HG03135 (cell line): ENCODE measurements at regions not wholly inside any gene's neighbourhood (a gene's known extent, or its start where the extent isn't known, plus 50 kb on each side); places are given as distances from the start of the nearest gene placed in this dataset.

Experiments
- ATAC-seq: cut with Tn5 transposase; IDR thresholded peaks from one replicate; pipeline ENCODE4 v1.9.1; 2021; ENCODE audit warnings: mild to moderate bottlenecking, moderate library complexity; ENCODE audit not compliant: unreplicated experiment

DNA sequence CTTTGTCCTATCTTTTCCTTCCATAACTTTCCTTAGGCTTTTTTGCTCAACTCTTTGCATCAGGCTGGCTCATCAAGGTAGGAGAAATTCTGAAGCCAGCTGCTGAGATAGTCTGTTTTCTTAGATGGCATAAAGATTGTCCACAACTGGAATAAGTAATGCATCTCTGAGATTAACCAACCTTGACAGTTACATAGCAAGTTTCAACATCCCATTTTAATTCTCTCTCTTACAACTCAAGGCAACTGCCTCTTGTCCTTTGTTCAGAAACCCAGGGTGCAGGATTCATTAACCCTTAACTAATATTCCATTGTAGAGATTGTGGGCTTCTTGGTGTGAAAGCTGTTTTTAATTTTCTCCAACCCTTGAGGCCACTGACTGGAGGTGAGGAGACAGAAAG is 239.2 kb downstream of the LACC1 start:
- no peak for ATAC-seq

DNA sequence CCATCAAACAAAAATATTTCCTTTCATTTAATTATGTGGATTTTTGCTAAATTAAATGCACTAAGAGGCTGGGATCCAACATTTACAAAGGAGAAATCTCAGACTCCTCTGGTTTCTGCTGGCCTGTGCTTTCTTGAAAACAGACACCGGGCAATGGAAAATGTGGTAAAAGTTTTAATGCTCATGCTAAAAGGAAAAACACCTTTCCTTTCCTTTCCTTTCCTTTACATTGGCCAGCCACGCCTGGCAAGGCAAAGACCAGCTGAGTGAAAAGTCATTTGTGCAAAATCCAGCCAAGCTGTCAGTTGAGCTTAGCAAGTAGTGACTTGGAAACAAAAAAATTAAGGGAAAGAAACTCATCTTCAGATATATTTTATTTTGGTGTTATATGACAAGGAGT is 240.3 kb downstream of the LACC1 start:
- ATAC-seq = no peak

DNA sequence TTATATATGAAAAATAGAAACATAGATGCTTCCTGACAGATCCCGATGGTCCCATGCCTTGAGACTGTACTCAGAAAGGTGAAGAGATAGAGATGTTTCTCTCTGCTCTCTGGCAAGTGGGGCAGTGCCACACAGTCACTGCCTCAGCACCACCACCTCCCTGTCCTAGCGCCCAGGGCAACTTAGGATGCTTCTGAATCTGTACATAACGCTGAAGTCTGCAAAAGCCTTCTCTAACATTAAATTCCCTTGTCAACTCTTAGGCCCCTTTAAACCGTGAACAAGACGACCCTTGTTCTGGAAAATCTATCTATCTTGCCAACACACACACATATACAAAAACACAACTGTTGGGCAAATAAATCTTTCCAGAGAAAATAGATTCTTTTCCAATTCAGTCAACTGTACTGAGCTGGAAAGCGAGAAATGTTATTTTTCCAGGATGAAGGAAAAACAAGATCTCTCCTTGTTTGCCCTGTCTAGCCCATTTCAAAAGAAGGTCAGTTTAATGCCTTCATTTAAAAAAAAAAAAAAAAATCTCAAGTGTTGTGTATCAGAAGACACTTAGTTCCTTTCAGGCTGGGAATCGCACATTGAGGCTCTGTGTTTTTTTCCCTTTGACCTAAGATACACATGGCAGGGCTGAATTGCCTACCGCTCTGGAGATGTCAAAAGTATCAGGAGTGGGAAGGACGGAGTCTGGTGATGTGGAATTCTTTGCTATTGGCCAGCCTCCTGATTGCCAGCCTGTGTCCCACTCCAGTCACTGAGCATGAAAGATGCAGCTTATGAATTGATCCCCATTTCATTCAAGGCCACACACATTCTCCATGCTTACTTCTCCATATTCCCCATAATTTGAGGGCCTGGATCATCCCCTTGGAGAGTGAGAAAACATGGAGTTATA is 241.4 kb downstream of the LACC1 start:
- ATAC-seq = no peak

DNA sequence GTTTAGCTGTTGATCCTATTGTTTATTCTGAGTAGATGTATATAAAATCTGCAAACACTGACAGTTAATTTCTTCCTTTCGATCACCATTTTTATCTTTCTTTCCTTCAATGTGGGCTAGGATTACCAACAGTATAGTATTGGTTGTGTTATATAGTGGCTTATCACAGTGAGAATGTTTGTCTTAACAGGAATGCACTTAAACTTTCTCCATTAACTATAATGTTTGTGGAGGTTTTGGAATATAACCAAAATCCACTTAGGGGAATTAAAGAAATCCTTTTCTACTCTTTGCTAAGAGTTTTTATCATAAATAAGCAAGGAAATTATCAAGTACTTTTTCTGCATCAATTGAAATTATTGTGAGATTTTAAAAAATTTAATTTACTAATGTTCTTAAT is 244.6 kb downstream of the LACC1 start:
- ATAC-seq = no peak

DNA sequence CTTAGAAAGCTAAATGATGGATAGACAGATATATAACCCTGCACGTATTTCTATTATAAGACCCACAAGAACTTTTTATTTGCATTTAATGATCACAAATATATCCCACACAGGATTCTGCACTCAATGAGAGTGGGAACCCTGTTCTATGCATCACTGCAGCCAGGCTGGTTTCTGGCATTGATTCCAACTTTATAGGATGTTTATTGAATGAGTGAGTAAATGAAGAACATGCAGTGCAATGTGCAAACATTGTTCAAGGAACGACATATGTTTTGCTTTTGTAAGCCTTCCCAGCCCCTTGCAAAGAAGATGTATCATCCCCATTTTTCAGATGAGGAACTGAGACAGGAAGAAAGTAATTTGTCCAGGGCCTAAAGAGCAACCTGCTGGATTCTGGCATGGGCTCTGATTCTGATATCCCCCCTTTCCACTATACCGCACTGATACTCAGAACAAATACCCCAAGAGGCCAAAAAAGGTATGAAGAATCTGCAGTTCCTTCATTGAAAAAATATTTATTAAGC is 246.3 kb downstream of the LACC1 start:
- no peak for ATAC-seq

DNA sequence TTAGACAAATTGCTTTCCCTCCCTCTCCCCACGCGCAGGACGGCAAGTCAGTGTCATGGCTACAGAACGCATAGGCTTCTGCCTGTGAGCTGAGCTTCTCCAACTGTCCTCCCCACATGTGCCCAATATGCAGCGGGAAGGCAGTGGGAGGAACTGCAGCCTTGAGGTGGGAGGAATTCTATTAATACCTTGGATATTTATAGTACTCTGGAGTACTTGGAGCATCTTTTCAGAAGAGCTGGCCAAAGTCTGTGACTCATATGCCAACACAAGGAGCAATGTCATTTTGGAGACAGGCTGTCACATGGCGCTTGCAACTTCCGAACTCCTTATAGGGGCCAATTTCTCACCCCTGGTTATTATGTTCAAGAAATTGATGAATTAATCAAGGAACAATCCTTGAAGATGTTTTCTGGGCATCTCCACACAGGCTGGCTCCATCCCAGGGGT is 245.0 kb upstream of the SERP2 start:
- no peak for ATAC-seq

DNA sequence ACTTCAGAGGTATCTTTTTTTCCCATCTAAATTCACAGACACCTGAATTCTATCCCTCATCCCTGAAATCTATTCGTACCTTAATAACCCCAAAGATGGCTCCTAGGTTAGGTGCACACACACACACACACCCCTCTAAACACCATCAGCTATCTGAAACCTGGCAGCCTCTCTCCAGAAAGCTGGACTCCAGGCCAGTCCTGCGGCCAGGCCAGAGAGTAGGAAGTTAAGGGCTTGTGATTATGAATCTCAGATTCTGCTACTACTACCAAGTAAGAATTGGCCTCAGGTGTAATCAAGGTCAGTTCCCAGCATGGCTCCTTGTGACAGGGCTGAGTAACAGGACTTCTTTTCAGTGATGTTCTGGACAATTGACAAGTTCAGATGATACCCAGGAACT is 244.2 kb upstream of the SERP2 start:
- ATAC-seq = no peak

DNA sequence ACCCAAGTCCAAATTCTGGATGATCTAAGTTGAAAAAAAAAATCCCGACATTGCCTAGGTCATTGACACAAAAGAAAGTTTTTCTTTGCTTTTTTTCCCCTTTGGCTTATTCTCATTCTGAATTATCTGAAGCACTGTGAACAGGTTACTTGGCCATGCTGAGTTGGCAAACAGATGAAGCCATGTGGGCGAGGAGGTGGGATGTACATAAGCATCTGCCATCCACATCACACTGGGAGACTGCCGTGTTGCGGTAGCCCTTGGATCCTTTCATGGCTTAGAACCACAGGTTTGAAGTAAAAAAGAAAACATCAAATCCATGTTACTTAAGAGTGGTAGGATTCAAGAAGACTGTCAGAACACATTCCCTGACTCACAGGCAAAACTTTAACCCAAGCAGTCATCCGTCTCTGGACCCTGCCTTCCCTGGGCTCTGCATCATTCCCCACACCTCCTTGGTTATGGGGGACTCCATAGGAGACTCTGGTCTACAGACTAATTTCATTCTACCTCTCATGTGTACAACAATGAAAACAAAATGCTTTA is 242.5 kb upstream of the SERP2 start:
- no peak for ATAC-seq

DNA sequence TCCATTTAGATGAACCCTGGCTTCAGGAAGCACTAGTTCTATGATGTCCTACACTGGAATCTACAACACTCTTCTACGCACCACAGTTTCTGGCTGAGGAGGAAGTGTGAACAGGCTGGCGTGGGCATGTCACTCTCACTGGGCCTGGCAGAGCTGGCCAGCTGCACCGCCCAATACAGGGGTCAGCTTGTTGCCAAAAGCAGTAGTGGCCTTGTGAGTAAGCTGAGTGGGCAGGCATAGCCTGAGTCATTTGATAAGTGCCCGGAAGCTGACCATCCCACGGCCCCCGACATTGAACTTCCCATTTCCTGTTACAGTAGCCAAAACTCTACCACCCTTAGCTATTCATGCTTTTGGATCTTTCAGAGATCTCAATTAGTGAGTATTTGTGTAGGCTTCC is 240.9 kb upstream of the SERP2 start:
- no peak for ATAC-seq

DNA sequence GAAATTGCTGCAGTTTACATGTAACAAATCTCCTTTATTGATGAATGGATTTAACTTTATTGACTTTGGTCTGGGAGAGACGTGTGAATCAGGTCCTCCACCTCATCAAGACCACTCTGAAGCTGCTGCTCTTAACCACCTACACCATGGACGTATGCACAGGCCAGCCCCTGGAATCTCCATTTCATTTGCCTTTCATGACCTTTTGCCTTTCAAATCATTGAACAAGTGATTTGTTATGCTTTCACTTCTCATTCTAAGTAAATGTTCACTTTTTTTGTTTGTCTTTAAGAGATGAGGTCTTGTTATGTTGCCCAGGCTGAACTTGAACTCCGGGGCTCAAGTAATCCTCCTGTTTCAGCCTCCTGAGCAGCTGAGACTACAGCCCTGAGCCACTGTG is 240.0 kb upstream of the SERP2 start:
- no peak for ATAC-seq

DNA sequence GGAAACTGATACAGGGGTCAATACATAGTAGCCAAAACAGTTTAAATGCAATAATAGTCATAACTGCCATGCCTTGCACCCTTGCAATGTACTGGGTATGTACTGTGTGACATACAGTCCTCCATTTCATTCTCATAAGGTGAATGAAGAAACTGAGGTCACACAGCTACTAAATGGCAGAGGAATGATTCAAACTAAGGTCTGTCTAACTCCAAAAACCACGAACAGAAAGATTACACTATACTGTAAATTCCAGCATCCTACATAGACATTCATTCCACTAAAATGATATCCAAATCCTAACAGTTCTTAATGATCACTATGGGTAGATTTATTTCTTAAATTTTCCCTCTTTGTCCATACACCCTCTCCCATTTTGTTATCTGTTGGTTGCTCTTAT is 238.1 kb upstream of the SERP2 start:
- no peak for ATAC-seq

DNA sequence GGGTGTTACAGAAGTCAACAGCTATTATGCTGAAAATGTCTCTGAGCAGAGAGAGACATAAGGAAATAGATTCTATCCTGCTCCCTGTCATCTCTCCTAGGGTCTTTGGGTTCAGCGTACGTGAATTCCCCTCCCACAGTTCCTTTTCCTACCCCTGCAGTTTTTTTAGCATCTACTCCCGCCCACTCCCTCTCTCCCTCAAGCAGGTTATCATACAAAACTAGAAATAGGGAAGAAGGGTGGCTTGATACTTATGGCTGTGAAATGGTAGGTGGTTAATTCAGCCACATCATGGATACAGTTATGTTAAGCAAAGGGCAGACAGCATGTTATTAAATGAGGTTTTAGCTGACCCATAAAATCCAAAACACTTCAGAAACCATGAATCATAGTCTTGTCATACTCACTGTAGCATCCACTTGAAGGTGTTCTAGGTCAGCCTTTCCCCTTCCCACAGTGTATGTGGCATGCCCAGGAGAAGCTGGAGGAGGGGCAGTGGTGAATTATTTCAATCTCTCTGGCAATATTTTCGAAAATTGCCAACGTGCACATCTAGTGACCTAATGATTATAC is 236.8 kb upstream of the SERP2 start:
- no peak for ATAC-seq

DNA sequence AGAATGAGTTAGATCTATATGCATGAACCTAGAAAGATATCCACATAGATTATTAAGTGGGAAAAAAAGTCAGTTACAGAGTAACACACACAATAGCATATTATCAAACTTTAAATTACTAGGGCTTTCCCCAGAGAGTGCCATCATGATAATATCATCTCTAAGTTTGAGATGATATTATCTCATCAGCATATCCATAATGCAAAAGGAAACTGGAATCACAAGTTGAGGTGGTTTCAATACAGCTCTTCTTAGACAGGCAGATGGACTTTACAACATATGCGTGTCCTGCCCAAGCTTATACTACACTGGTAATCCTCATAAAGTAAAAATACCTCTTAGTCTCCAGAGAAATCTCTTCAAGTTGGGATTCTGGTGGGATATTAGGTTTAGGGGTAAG is 236.2 kb upstream of the SERP2 start:
- ATAC-seq = no peak

DNA sequence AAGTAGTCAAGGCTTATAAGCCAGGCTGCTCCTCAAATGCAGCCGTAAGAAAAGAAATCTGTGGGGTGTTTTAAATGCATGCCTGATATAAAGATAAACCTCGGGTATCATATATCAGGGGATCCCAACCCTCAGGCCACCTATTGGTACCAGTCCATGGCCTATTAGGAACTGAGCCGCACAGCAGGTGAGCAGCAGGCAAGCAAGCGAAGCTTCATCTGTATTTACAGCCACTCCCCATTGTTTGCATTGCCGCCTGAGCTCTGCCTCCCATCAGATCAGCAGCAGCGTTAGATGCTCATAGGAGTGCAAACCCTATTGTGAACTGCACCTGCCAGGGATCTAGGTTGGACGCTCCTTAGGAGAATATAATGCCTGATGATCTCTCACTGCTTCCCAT is 233.5 kb upstream of the SERP2 start:
- ATAC-seq = no peak

DNA sequence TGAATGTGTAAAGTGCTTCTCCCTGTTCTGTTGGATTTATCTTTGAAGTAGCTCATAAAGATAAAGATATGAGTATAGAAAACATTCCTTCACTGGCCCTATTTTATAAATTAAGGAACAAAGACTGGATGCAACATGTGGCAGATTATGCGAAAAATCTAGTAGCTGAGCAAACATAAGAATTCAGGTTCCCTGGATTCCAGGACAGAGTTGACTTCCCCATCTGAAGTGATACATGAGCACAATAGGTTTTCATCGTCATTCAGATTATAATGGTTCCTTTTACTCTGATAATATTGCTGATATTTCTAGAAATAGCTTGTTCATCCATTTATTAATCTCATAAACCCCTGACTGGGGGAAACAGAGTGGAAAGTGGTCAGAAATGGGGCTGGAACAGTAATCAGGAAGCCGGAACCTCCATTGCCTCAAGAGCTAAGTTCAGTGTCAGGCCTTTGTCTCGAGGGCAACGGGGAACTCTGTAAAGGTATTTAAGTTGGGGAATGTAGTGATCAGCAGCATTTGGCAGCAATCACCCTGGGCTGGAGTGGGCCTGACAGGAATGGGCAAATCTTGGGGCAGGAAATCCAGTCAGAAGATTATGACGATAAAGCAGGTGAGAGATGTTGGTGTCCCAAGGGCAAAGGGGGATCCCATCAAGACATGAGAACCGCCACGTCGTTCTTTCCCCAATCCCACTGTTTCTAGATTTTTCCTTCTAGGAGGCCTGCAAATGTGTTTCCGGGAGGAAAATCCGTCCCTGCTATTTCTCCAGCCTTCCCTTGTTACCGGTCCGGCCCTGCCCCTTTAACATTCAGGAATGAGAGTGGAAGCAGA is 232.5 kb upstream of the SERP2 start:
- ATAC-seq = no peak

DNA sequence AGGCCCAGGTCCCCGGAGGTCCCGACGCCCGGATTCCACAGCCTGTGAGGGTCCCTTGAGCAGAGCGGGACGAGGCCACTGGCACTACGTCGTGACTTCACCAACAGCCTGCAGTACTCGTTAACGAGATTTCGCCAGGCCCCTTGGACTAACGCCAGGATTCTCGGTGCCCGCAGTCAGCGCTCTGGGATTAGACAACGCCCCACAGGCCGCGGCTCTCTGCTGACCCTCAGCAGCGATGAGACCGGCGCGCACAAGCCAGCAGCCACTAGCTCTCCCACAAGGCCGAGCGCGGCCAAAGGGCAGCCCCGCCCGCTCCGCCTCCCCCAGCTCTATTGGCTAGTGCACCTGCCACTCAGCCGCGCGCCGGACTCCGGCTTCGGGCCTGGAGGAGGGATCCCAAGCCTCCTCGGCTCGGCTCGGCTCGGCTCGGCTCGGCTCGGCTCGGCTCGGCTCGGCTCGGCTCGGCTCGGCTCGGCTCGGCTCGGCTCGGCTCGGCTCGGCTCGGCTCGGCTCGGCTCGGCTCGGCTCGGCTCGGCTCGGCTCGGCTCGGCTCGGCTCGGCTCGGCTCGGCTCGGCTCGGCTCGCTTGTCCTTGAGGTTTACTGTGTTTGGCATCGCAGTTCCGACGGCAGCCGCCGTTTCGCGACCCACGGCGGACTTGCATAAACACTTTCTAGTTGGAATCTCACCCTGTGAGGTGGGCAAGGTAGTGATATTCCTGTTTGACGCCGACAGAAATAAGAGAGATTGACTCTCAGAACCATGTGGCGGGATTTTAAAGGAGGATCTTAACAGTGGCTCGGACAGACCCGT is 231.7 kb upstream of the SERP2 start:
- ATAC-seq = peak; percentile 100

DNA sequence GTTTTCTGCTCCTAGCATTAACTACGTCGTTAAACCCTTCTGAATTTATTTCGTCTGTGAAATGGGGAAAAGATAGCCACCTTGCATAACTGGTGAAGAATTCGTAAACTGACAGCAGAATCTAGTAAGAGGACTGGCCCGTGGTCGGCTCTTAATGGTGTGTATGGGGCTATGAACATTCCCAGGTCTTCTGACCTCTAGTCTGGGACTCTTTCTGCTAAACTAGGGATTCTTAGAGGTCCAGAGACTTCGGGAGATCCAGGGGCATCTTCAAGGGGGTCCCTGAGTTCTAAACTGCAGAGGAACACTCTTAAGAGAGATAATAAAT is 231.1 kb upstream of the SERP2 start:
- no peak for ATAC-seq

DNA sequence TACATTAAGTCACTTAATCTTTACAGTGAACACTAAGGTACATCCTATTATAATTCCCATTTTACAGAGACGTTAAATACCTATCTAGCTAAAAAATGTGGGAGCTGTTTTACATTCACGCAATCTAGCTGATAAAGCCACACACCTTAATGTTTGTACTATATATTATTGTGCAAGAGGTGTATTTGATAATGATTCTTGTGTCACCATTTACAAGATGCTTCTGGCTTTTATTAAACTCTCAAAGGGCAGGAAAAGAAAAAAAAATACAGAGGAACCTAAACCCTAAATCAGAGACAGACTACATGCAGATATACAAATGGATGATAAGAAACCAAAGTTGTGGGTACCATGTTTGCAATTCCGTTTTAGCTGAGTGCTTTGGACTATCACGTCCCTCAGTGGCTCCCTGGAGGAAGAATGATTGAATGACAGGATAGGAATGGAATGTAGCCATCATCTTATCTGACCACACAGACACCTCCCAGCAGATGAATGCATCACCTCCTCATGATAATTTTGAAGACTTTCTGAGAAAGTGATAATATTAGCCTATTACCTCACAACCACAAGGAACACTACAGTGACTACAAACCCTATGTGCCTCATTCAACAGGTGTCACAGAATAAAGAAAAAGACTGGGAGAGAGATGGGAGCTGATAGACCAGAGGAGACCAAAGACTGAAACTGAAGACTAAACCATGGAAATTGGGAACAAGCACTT is 230.5 kb upstream of the SERP2 start:
- no peak for ATAC-seq

DNA sequence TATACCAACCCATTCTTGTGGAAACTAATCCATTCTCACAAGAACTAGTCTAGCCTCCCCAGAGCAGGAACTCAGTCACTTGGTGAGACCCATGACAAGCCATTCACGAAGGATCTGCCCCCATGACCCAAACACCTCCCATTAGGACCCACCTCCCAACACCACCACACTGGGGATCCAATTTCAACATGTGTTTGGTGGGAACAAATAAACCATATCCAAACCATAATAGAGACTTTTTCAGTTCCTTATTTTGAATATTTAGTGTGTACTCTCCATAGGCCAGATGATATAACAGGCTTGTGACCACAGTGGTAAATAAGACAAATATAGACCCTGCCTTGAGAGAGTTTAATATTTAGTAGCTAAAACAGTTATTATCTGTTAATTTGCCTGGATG is 227.5 kb upstream of the SERP2 start:
- ATAC-seq = no peak

DNA sequence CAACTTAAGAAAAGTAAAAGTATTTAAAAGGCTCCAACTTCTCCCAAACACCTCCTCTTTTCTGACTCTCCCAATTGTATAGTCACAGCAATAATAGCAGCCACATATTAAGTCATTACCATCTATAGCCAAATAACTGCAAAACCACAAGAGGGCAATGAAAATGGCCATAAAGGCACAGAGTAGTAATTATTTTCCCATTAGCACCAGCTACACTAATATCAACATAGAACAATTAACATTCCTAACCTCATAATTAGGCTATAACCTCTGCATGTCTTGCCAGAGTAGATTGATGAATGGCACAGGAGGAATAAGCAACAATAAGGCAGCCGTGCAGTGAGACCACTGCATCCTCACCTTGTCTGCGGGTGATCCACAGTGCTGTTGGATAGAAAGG is 226.4 kb upstream of the SERP2 start:
- ATAC-seq = no peak
